H1 (cell line): ENCODE measurements at regions not wholly inside any gene's neighbourhood (a gene's known extent, or its start where the extent isn't known, plus 50 kb on each side); places are given as distances from the start of the nearest gene placed in this dataset.

Source experiments
- CTCF ChIA-PET: fragments of 300-600 bp; sonication (Branson Sonifier 250); formaldehyde crosslinking; loops from one replicate; lab custom pipeline; 2021; ENCODE audit not compliant: partially characterized antibody; lab: Charles Lee
- POLR2A ChIA-PET: fragments of 300-600 bp; sonication (Branson Sonifier 250); formaldehyde crosslinking; loops from one replicate; lab custom pipeline; 2021; ENCODE audit warnings: inconsistent platforms; ENCODE audit not compliant: partially characterized antibody; lab: Charles Lee
- DNase-seq, 2 experiments: peaks; one replicate each; pipeline versions ENCODE4 v3.0.0 to v3.0.0-alpha.2; 2010 to 2022; ENCODE audit warnings: low spot score in 2 of 2, low read depth in 1 of 2, mixed read lengths in 1 of 2
- FAIRE-seq: peaks from 2 replicates; lab custom pipeline; 2011; peaks lifted over from hg19 to GRCh38; lab: Jason Lieb, UNC
- H2AFZ ChIP-seq: 2 replicates; pipeline ENCODE4 v1.8.1; 2012; ENCODE audit warnings: low read length, inconsistent platforms
- H2AK5ac ChIP-seq: 2 replicates; pipeline ENCODE4 v1.6.1; 2013; ENCODE audit warnings: low read depth, low read length
- H2BK120ac ChIP-seq: replicated peaks from 2 replicates; pipeline ENCODE3; 2013; ENCODE audit warnings: low read depth, low read length, inconsistent platforms
- H2BK12ac ChIP-seq: 2 replicates; pipeline ENCODE4 v1.6.1; 2013; ENCODE audit warnings: low read depth, low read length
- H2BK15ac ChIP-seq: 2 replicates; pipeline ENCODE4 v1.6.1; 2013; ENCODE audit warnings: low read length
- H2BK20ac ChIP-seq: 2 replicates; pipeline ENCODE4 v1.6.1; 2013; ENCODE audit warnings: low read length
- H2BK5ac ChIP-seq: 2 replicates; pipeline ENCODE4 v1.6.1; 2013; ENCODE audit warnings: low read depth, low read length
- H3K14ac ChIP-seq: 2 replicates; pipeline ENCODE4 v1.6.1; 2013; ENCODE audit warnings: inconsistent platforms; ENCODE audit not compliant: insufficient read length
- H3K18ac ChIP-seq: 2 replicates; pipeline ENCODE4 v1.6.1; 2013; ENCODE audit warnings: low read length; ENCODE audit errors: extremely low read depth
- H3K23ac ChIP-seq: 2 replicates; pipeline ENCODE4 v1.6.1; 2013; ENCODE audit warnings: inconsistent platforms; ENCODE audit not compliant: insufficient read length
- H3K23me2 ChIP-seq: 2 replicates; pipeline ENCODE4 v1.6.1; 2013; ENCODE audit warnings: low read depth, low read length
- H3K27ac ChIP-seq: 2 replicates; pipeline ENCODE4 v1.6.1; 2011; ENCODE audit warnings: low read depth, low read length, inconsistent platforms
- H3K27me3 ChIP-seq, 4 experiments: replicated peaks in 1 of 4; 1 replicate in 1 of 4; 2 replicates in 3 of 4; pipeline versions ENCODE4 v1.6.1 to v1.8.1; 2011 to 2013; ENCODE audit warnings: low read length in 3 of 4, mild to moderate bottlenecking in 3 of 4, inconsistent platforms in 2 of 4, mixed read lengths in 2 of 4, moderate library complexity in 1 of 4; ENCODE audit not compliant: control insufficient read depth in 3 of 4, insufficient read depth in 3 of 4; ENCODE audit errors: extremely low read depth in 1 of 4
- H3K36me3 ChIP-seq, 4 experiments: 2 replicates each; pipeline versions ENCODE4 v1.6.1 to v1.8.1; 2011 to 2013; ENCODE audit warnings: mild to moderate bottlenecking in 4 of 4, low read length in 3 of 4, moderate library complexity in 2 of 4, control low read depth in 1 of 4, inconsistent platforms in 1 of 4; ENCODE audit not compliant: insufficient read depth in 4 of 4, control insufficient read depth in 2 of 4
- H3K4ac ChIP-seq: replicated peaks from 2 replicates; pipeline ENCODE3; 2013; ENCODE audit warnings: low read length, low read depth, mixed read lengths, inconsistent platforms; ENCODE audit not compliant: insufficient read length
- H3K4me1 ChIP-seq, 4 experiments: replicated peaks in 1 of 4; 1 replicate in 1 of 4; 2 replicates in 3 of 4; pipeline versions ENCODE4 v1.6.1 to v1.8.1; 2011 to 2013; ENCODE audit warnings: low read length in 3 of 4, inconsistent platforms in 2 of 4, mixed read lengths in 1 of 4; ENCODE audit not compliant: insufficient read depth in 4 of 4, control insufficient read depth in 3 of 4
- H3K4me2 ChIP-seq, 2 experiments: 2 replicates each; pipeline versions ENCODE4 v1.6.1 to v1.8.1; 2011 to 2013; ENCODE audit warnings: low read depth in 2 of 2, low read length in 2 of 2, control low read depth in 1 of 2, inconsistent platforms in 1 of 2, mild to moderate bottlenecking in 1 of 2; ENCODE audit not compliant: insufficient read depth in 1 of 2
- H3K4me3 ChIP-seq, 4 experiments: fragments of 200-600, 300-600 bp in 1 of 4; sonication (generic), shearing (Covaris generic), sonication (Bioruptor Twin) in 1 of 4; 2 replicates each; pipeline versions ENCODE4 v1.5.1 to v1.8.1; 2011 to 2016; ENCODE audit warnings: low read length in 4 of 4, low read depth in 3 of 4, control low read depth in 2 of 4, inconsistent platforms in 2 of 4, mild to moderate bottlenecking in 2 of 4, mixed read lengths in 1 of 4, moderate library complexity in 1 of 4; ENCODE audit not compliant: insufficient read depth in 2 of 4; ENCODE audit errors: extremely low read depth in 1 of 4
- H3K56ac ChIP-seq: replicated peaks from 2 replicates; pipeline ENCODE3; 2013; ENCODE audit warnings: low read depth, mild to moderate bottlenecking, mixed read lengths, low read length, inconsistent platforms; ENCODE audit not compliant: insufficient read length
- H3K79me1 ChIP-seq: 2 replicates; pipeline ENCODE4 v1.6.1; 2013; ENCODE audit warnings: low read depth, low read length, control low read depth
- H3K79me2 ChIP-seq, 2 experiments: 2 replicates each; pipeline versions ENCODE4 v1.6.1 to v1.8.1; 2012 to 2013; ENCODE audit warnings: low read length in 2 of 2, mild to moderate bottlenecking in 2 of 2, inconsistent platforms in 1 of 2; ENCODE audit not compliant: insufficient read depth in 2 of 2, control insufficient read depth in 1 of 2
- H3K9ac ChIP-seq, 4 experiments: replicated peaks in 1 of 4; 1 replicate in 1 of 4; 2 replicates in 3 of 4; pipeline versions ENCODE4 v1.6.1 to v1.8.1; 2011 to 2013; ENCODE audit warnings: low read depth in 3 of 4, low read length in 3 of 4, control low read depth in 2 of 4, mild to moderate bottlenecking in 2 of 4, moderate library complexity in 2 of 4, inconsistent platforms in 1 of 4; ENCODE audit errors: extremely low read depth in 1 of 4
- H3K9me3 ChIP-seq, 2 experiments: 2 replicates each; pipeline versions ENCODE4 v1.6.1 to v1.8.1; 2012 to 2013; ENCODE audit warnings: mild to moderate bottlenecking in 2 of 2, moderate library complexity in 2 of 2, control low read depth in 1 of 2, inconsistent platforms in 1 of 2, low read depth in 1 of 2, low read length in 1 of 2, mixed read lengths in 1 of 2; ENCODE audit not compliant: insufficient read depth in 2 of 2
- H4K20me1 ChIP-seq, 2 experiments: replicated peaks in 1 of 2; 2 replicates each; pipeline versions ENCODE3 to v1.8.1; 2011 to 2013; ENCODE audit warnings: inconsistent platforms in 2 of 2, low read length in 2 of 2, mild to moderate bottlenecking in 1 of 2; ENCODE audit not compliant: insufficient read depth in 2 of 2, control insufficient read depth in 1 of 2
- H4K5ac ChIP-seq: 2 replicates; pipeline ENCODE4 v1.6.1; 2013; ENCODE audit warnings: low read length, low read depth, mixed read lengths, inconsistent platforms; ENCODE audit not compliant: insufficient read length
- H4K8ac ChIP-seq: 2 replicates; pipeline ENCODE4 v1.8.0; 2013; ENCODE audit warnings: mild to moderate bottlenecking, moderate library complexity, low read length, inconsistent platforms; ENCODE audit not compliant: insufficient read depth; ENCODE audit errors: extremely low read depth
- H4K91ac ChIP-seq: replicated peaks from 2 replicates; pipeline ENCODE3; 2013; ENCODE audit warnings: low read length, mixed read lengths, inconsistent platforms; ENCODE audit not compliant: insufficient read length
- ASH2L ChIP-seq: fragments of 200-600, 300-600 bp; sonication (generic); IDR thresholded peaks from one replicate; pipeline ENCODE4 v1.7.1; 2017; ENCODE audit warnings: low read length
- EZH2 ChIP-seq: fragments of 200-600 bp; sonication (generic); IDR thresholded peaks from 2 replicates; pipeline ENCODE4 v1.7.1; 2012; ENCODE audit warnings: low read depth, mild to moderate bottlenecking, moderate library complexity, low read length, inconsistent platforms; ENCODE audit not compliant: severe bottlenecking
- GABPA ChIP-seq: IDR thresholded peaks from 2 replicates; pipeline ENCODE4 v1.6.1; 2011; ENCODE audit warnings: mild to moderate bottlenecking, low read length, moderate library complexity, borderline replicate concordance; ENCODE audit not compliant: insufficient read depth
- MAFK ChIP-seq: IDR thresholded peaks from 2 replicates; pipeline ENCODE4 v1.6.1; 2012; ENCODE audit warnings: low read depth, mild to moderate bottlenecking, improper control_type of control experiment, low read length
- NANOG ChIP-seq: IDR thresholded peaks from 2 replicates; pipeline ENCODE4 v1.6.1; 2011; ENCODE audit warnings: low read length, low read depth, mild to moderate bottlenecking, inconsistent platforms; ENCODE audit not compliant: insufficient read depth, poor library complexity, severe bottlenecking
- PHF8 ChIP-seq: fragments of 200-600 bp; sonication (generic); conservative IDR thresholded peaks from 2 replicates; pipeline ENCODE4 v1.7.1; 2012; ENCODE audit warnings: low read depth, mild to moderate bottlenecking, inconsistent platforms, low read length, moderate library complexity
- RFX5 ChIP-seq: IDR thresholded peaks from 2 replicates; pipeline ENCODE4 v1.6.1; 2011; ENCODE audit warnings: low read depth, low read length, improper control_type of control experiment, borderline replicate concordance
- RNF2 ChIP-seq: fragments of 200-900, 300-1000 bp; sonication (generic); IDR thresholded peaks from 2 replicates; pipeline ENCODE4 v1.7.1; 2016; ENCODE audit warnings: borderline replicate concordance, low read depth, mild to moderate bottlenecking, antibody characterized with exemption, low read length; ENCODE audit not compliant: poor library complexity, severe bottlenecking; ENCODE audit errors: missing control alignments
- SAP30 ChIP-seq: fragments of 300-600 bp; sonication (generic); IDR thresholded peaks from 2 replicates; pipeline ENCODE4 v1.7.1; 2012; ENCODE audit warnings: low read length, moderate library complexity, mild to moderate bottlenecking, inconsistent platforms; ENCODE audit not compliant: insufficient read depth, insufficient replicate concordance
- TBP ChIP-seq: IDR thresholded peaks from 2 replicates; pipeline ENCODE4 v1.6.1; 2011; ENCODE audit warnings: low read depth, low read length, improper control_type of control experiment
- TCF12 ChIP-seq: IDR thresholded peaks from 2 replicates; pipeline ENCODE4 v1.6.1; 2011; ENCODE audit warnings: low read depth, mild to moderate bottlenecking, low read length
- TEAD4 ChIP-seq: IDR thresholded peaks from 2 replicates; pipeline ENCODE4 v1.6.1; 2012; ENCODE audit warnings: low read depth, low read length, inconsistent platforms, mixed read lengths
- YY1 ChIP-seq: IDR thresholded peaks from 2 replicates; pipeline ENCODE4 v1.6.1; 2011; ENCODE audit warnings: low read depth, mild to moderate bottlenecking, low read length
- WGBS, 2 experiments: shearing (Covaris generic) in 1 of 2; methylation state at CpG; one replicate each; pipeline versions ENCODE4 v1.1.6 to v1.1.7; 2013 to 2015; ENCODE audit warnings: low lambda C conversion rate in 2 of 2, mixed read lengths in 2 of 2, inconsistent platforms in 1 of 2, low coverage in 1 of 2, missing lambda C conversion rate in 1 of 2; ENCODE audit not compliant: insufficient replicate concordance in 2 of 2, insufficient coverage in 1 of 2, insufficient read length in 1 of 2; ENCODE audit errors: extremely low coverage in 1 of 2, missing lambda C conversion rate in 1 of 2; 5-methylcytosine and 5-hydroxymethylcytosine counted together
- TF ChIP-seq, protein P1 (sequence below): IDR thresholded peaks from 2 replicates; pipeline ENCODE4 v1.6.1; 2012; ENCODE audit warnings: inconsistent platforms

DNA sequence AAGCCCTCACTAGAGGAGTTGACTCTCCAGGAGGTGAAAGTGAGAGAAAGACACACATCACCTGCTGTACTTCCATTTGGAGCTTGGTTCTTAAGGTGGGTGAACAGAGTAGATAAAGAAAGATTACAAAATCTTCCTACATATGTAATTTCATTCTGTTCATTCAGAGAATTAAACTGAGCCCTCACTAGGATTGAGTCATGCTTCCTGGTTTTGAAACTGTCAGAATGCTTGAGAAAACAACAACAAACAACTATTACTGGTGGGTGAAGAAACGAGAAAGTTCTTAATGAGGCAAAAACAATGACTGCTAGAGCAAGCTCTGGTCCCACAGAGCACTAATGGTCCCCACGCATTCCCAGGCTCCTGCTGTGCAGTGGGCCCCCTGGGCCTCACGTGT lies 841.7 kb downstream of the VRK1 start:
- H2BK120ac ChIP-seq, result no peak overlapping the region
- H4K20me1 ChIP-seq, result no peaks in the 10 kb centered on the region
- WGBS, 2 experiments, result 51% methylated on average over 3 of the region's 3 CpGs; no CpG with 5 or more reads in 1 of the 2 experiments
- no peak overlapping the region for H3K23ac ChIP-seq
- H3K27ac ChIP-seq, result no peak overlapping the region
- H3K27me3 ChIP-seq, result no peaks in the 10 kb centered on the region
- H3K18ac ChIP-seq, result no peak overlapping the region
- peak overlapping the region; percentile 85; the same call in 1 of the 2 replicates for H2BK12ac ChIP-seq
- no peak for DNase-seq
- peaks cover 4 to 22% (median 16%) of the 10 kb centered on the region in 4 experiments; a peak in 6 of 7 replicates for H3K4me1 ChIP-seq
- no peaks in the 10 kb centered on the region for H3K36me3 ChIP-seq
- H3K9me3 ChIP-seq, result no peaks in the 10 kb centered on the region
- no peak overlapping the region for H4K91ac ChIP-seq
- no peak overlapping the region for H3K14ac ChIP-seq
- H3K4me3 ChIP-seq, result no peak overlapping the region
- H3K9ac ChIP-seq, result no peak overlapping the region
- H4K8ac ChIP-seq, result no peak overlapping the region
- no peak overlapping the region for H2AFZ ChIP-seq
- CTCF ChIA-PET, result no interaction called here
- no peak overlapping the region for H4K5ac ChIP-seq
- no peak overlapping the region for H2AK5ac ChIP-seq
- peak overlapping the region; percentile 47 for H3K4ac ChIP-seq
- H2BK5ac ChIP-seq, result peak overlapping the region; percentile 94; the same call in 1 of the 2 replicates
- no peak overlapping the region for H2BK15ac ChIP-seq
- H3K4me2 ChIP-seq, result no peak overlapping the region; a peak in 1 of 4 replicates
- FAIRE-seq, result no peak
- H2BK20ac ChIP-seq, result no peak overlapping the region
- POLR2A ChIA-PET, result no interaction called here
- H3K79me2 ChIP-seq, result no peaks in the 10 kb centered on the region
- no peaks in the 10 kb centered on the region for H3K79me1 ChIP-seq
- no peak overlapping the region for H3K56ac ChIP-seq
- no peaks in the 10 kb centered on the region; the same call in 1 of the 2 replicates for H3K23me2 ChIP-seq
- TF ChIP-seq EZH2 (no peak), TBP (no peak), PHF8 (no peak), NANOG (no peak), RNF2 (no peak), RFX5 (no peak), MAFK (no peak), YY1 (no peak), GABPA (no peak), SAP30 (no peak), TCF12 (no peak), ASH2L (no peak), TEAD4 (no peak)
- TF ChIP-seq, protein P1, sequence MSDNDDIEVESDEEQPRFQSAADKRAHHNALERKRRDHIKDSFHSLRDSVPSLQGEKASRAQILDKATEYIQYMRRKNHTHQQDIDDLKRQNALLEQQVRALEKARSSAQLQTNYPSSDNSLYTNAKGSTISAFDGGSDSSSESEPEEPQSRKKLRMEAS, result no peak
